OCI-LY7 (cell line): ENCODE measurements at regions not wholly inside any gene's neighbourhood (a gene's known extent, or its start where the extent isn't known, plus 50 kb on each side); places are given as distances from the start of the nearest gene placed in this dataset.

Source experiments
- EZH2phosphoT487 ChIP-seq: fragments of 200-600 bp; sonication (generic); IDR thresholded peaks from 2 replicates; pipeline ENCODE4 v1.6.1; 2018; ENCODE audit warnings: low read depth, borderline replicate concordance, mild to moderate bottlenecking, mixed run types, antibody characterized with exemption, low read length, moderate library complexity, mixed read lengths
- TF ChIP-seq, protein P1 (sequence below): fragments of 200-600 bp; sonication (generic); conservative IDR thresholded peaks from 2 replicates; pipeline ENCODE4 v1.5.1; 2014; ENCODE audit warnings: mild to moderate bottlenecking, antibody characterized with exemption, low read length, moderate library complexity, mixed read lengths

DNA sequence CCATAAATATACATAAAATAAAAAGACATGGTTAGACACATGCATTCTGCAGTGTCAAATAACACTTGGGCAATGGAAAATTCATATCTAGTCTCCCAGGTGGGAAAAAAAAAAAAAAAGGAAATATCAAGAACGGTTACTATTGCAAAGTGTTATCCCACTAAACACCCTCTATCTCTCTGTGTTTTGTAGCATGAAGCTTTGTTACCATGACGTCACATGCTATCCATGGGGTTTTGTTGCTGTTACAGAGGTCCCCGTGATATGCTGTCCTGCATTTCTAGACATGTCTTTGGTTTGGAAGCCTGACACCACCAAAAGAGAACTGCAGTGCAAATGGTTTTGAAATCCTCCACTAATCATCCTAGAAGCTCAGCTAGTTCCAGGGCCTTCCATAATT is 50.7 kb upstream of the TLR3 start:
- TF ChIP-seq, protein P1, sequence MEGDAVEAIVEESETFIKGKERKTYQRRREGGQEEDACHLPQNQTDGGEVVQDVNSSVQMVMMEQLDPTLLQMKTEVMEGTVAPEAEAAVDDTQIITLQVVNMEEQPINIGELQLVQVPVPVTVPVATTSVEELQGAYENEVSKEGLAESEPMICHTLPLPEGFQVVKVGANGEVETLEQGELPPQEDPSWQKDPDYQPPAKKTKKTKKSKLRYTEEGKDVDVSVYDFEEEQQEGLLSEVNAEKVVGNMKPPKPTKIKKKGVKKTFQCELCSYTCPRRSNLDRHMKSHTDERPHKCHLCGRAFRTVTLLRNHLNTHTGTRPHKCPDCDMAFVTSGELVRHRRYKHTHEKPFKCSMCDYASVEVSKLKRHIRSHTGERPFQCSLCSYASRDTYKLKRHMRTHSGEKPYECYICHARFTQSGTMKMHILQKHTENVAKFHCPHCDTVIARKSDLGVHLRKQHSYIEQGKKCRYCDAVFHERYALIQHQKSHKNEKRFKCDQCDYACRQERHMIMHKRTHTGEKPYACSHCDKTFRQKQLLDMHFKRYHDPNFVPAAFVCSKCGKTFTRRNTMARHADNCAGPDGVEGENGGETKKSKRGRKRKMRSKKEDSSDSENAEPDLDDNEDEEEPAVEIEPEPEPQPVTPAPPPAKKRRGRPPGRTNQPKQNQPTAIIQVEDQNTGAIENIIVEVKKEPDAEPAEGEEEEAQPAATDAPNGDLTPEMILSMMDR: no peak
- no peak for TF ChIP-seq EZH2phosphoT487
